ENCODE measurements at regions not wholly inside any gene's neighbourhood (a gene's known extent, or its start where the extent isn't known, plus 50 kb on each side); places are given as distances from the start of the nearest gene placed in this dataset.

DNA sequence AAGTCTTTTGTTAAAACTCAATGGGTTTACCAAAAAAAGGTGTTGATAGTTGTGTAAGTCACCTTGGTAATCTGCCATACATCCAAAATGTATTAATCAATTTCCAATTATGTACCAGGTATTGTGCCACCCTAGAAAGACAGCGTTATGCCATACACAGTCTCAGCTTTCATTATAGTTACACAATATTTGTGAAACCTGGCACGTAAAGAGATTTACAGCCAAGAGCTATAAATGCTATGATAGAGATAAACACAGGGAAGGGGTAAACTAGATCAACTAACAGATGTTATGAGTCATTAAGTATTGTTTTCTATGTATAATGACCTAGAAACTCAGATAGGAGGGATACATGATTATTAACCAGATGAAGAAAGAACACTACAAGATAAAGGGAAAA, 725.6 kb upstream of the SLITRK5 start:
- DNase-seq (ENCODE audit: low read depth) = no peak

DNA sequence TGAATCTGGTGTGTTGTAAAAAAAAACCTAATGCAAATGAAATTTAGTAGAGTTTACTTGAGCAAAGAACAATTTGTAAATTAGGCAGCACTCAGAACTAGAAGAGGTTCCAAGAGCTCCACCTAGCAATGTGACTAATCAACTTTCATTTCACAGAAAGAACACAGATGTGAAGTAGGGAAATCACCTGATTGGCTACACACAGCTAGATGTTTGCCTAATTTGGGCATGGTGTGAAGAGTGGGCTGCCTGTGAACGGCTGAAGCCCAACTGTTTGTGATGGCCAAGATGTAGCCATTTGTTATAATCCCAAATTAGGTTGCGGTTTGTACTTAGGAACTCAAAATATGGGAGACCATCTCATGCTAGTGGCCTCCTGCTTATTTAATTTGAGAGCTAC, 724.4 kb upstream of the SLITRK5 start:
- DNase-seq (ENCODE audit: low read depth) = no peak

DNA sequence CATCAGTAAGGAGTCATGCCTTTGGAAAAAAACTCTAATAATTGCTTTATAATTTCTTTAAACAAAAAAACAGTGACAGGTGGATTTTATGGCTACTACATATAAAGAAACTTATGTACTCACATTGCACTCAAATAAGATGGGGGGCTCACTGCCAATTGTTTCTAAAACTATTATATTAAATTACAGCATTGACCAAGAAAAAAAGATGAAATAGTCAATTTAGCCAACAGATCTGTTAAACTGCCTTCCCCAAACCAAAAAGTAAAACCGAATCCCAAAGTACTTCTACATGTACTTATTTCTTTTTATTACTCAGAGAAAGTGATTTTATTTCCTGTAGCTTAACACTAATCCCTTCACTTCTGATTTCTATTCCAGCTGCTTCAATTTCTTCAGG, 716.8 kb upstream of the SLITRK5 start:
- DNase-seq (ENCODE audit: low read depth) = no peak

DNA sequence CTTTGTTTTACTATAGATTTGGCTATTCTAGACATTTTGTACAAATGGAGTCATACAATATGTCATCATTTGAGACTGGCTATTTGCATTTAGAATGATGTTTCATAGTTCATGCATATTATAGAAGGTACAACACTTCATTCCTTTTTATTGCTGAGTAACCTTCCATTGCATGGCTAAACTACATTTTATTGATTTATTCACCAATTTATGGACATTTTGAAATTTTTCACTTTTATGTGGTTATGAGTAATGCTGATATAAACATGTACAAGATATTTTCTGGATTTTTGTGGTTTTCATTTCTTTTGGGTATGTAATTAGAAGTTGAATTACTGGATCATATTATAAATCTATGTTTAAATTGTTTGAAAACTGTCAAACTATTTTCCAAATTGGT, 710.3 kb upstream of the SLITRK5 start:
- DNase-seq (ENCODE audit: low read depth) = no peak

DNA sequence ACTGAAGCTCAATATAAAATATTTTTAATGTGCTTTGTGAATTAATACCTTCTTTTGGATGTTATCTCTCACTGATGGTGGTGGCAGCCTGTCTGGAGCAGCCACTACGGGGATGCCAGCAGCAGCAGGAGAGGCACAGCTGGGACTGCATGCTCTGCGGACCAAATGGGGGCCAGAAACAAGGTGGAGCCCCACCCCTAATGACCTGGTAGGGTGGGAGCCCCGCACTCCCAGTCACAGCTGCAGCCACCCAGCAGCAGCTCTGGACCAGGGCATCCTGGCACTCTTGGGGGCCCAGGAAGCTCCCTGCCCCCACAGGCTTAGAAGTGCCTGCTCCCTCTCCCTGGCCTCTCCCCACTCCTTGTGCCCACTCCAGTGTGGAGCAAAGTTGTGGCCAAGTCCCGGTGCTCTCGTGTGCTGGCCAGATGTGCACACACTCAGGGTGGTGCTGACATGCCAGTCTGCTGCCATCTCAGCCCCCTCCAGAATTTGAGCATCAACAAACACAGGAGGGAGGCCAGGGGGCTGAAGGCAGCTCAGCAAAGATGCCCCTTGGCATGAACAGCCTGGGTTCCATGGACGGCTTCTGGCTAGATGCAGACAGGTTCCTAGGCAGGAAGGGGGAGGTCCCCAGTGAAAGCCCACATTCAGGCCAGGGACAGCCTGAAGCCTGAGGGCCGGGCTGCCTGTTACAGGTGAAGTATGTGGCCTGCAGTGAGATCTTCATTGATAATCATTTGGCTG, 696.7 kb upstream of the SLITRK5 start:
- no peak for DNase-seq (ENCODE audit: low read depth)

DNA sequence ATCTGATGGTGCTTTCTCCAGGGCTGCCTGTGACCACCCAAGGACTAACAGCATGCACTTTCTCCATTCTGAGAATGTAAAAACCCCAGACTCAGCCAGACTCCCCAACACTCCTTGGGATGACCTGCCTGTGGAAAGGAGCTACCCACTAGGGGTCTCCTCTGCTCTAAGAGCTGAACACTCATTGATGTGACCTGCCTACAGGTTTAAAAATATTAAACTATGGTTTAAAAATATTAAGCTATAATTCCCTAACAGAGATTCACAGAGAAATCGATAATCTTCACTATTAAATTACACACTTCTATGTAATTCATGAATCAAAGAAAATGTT, 696.2 kb upstream of the SLITRK5 start:
- DNase-seq (ENCODE audit: low read depth) = no peak

DNA sequence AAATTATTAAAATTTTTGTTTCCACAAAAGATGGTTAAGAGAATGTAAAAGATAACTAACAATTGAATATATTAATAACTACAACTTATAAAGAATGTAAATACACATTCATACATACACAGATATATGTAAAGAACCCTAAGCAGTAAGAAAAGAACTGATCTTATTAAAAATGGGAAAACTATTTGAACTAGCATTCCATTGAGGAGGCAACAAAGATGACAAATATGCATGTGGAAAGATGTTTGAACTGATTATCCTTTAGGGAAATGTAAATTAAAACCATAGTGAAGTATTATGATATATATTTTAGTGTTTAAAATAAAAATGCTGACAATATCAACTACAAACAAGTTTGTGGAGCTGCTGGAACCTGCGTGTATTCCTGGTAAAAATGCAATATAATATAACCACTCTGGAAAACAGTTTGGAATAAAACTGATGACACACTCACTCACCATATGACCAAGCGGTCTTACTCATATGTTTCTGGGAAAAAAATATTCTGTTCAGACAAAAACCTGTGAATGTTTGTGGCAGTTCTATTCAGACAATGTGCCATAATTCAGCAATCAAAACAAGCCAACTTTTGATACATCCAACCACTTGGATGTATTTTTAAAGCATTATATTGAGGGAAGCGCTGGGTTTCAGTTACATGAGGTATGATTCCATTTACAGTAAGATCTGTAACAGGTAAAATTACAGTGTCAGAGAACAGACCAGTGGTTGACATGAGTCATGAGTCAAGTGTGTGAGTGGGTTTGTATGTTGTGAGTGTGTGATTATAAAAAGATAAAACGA, 694.4 kb upstream of the SLITRK5 start:
- no peak for DNase-seq (ENCODE audit: low read depth)

DNA sequence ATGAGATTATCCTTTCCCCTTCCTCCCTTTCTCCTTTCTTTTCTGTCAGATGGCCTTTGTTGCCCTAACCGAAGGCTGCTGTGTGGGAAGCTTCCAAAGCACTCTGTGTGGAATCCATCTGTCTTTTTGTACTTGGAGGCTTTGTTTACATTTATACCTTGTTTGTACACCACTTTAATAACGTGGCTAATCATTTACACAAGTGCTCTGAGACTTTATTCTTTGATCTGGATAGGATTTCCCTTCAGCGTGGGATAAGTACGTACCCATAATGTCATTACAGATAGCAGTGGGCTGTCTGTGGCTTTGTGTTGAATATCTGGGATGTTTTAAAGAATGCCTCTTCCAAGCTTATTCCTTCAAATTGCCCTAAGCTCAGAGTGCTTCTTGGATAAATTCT, 684.7 kb upstream of the SLITRK5 start:
- no peak for DNase-seq (ENCODE audit: low read depth)

DNA sequence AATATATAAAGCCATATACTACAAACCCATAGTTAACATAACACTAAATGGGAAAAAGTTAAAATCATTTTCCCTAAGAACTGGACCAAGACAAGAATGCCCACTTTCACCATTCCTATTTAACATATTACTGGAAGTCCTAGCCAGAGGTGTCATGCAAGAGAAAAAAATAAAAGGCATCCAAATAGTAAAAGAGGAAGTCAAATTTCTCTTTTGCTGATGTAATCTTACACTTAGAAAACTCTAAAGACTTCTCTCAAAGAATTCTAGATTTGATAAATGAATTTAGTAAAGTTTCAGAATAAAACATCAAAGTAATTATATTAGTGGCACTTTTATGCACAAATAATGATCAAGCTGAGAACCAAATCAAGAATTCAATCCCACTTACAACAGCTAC, 678.9 kb upstream of the SLITRK5 start:
- DNase-seq (ENCODE audit: low read depth) = no peak

DNA sequence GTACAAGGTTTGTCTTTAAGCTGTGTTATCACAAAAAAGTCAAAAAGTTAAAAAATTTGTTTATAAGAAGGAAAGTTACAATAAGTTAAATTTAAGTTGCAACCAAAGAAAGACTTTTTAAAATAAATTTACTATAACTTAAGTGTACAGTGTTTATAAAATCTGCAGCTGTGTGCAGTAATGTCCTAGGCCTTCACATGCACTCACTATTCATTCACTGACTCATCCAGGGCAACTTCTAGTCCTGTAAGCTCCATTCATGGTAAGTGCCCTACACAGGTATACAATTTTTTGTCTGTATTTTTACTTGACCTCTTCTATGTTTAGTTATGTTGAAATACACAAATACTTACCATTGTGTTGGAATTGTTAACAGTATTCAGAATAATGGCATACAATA, 667.9 kb upstream of the SLITRK5 start:
- no peak for DNase-seq (ENCODE audit: low read depth)

DNA sequence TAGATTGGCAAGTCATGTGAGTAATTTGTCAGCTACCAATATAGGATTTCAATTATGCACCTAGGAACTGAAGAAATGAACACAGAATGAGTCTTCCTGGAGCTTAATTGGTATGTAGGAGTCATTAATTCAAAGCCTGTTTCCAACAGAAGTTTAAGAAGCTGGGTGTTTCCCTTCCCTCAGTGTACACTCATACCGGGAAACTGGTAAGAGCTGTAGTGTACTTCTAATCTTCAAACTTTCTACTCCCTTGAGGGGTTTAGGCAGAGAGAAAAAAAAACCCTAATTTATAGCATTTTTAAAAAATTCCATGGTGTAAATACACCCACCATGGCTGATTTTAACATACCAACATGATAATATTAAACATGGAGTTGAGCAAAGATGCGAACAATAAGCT, 665.7 kb upstream of the SLITRK5 start:
- DNase-seq (ENCODE audit: low read depth) = no peak

DNA sequence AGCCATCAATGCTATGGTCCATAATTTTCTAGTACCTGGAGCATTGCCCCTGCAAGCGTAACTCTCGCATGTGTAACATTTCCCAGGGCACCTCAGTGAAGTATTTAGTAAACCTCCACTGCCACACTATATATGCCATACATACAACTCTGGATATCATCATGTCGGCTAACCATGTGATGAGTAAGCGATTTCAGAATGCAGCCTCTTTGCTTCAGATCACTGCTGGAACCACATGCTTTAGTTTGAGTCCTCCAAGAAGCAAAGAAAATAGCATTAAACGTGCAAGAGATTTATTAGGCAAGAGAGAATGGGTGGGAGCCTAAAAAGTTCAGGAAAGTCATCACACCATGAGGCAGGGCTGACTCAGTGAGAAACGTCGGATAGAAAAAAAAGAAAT, 635.6 kb upstream of the SLITRK5 start:
- DNase-seq (ENCODE audit: low read depth) = no peak

DNA sequence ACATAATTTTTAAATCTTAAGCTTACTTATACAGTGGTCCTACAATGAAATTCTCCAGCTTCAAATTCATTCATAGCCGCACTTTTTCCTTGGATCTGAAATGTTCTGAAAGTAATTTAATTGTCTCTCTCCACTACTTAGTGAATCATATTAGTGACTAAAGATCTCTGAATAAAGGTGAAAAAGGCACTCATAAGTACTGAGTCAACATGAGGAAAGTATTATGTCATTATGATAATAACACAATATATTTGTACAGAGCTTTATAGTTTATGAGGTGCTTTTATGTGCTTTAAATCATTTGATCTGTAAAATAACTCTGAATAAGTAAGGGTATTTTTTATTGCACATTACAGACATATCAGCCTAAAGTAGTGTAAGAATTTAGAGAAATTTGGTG, 628.2 kb upstream of the SLITRK5 start:
- no peak for DNase-seq (ENCODE audit: low read depth)

DNA sequence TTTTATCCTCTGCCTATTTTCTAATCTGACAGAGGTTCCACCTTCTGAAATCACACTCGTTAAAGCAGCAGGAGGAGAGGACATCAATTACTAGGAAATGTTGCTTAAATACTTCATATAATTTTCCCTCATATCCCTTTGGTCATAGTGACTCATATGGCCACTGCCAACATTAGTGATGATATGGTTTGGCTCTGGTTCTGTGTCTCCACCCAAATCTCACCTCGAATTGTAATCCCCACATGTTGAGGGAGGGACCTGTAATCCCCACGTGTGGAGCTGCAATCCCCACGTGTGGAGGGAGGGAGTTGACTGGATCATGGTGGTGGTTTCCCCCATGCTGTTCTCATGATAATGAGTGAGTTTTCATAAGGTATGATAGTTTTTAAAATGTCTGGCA, 618.4 kb upstream of the SLITRK5 start:
- DNase-seq (ENCODE audit: low read depth) = no peak

DNA sequence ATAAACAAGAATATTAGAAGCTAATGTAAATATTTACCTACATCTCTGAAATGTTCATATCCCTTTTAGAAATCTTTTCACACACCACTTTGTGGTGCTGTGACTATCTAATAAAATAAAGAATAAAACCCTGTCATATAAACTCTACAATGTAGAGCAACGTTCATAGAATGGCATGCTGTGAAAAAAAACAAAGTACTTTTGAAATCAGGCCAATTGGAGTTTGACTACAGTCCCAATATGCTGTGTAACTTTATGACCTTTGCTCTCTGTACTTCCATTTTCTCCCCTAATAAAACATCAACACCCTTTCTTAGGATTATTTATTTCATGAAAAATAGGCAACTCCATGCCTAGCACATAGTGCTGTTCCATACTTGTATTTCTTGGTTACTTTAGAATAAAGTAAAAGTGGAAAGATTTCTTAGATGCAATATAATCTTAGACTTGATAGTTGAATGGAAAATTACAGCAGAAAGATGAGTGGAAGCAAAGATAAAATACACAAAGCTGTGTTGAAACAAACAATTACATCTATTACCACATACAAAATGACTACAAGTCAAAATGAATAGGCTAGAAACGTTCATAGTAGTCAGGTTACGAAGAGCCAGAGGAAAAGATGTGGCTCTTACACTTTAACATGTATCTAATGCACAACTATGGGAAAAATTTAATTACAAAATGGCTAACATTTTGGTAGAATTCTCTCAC, 613.2 kb upstream of the SLITRK5 start:
- no peak for DNase-seq (ENCODE audit: low read depth)

DNA sequence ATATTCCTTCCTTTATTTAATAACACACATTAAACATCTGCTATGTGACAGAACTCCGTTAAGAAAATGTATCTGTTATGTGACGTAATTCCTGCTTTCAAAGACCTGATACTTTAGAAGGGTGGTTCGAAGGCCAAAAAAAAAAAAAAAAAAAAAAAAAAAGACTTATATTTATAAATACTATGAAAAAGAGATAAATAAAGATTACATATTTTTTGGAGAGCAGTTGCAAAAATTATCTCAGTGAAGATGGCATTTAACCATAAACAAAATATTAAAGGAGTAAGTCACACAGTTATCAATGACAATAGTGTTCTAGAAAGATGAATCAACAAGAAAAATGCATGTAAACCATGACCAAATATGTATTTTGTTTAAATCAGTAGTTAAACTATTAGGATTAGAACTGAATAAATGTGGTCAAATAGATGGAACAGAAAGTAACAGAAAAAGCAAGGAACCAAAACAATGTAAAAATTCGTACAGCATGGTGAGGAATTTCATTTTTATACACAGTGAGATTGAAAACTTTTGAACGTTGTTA, 612.3 kb upstream of the SLITRK5 start:
- no peak for DNase-seq (ENCODE audit: low read depth)

DNA sequence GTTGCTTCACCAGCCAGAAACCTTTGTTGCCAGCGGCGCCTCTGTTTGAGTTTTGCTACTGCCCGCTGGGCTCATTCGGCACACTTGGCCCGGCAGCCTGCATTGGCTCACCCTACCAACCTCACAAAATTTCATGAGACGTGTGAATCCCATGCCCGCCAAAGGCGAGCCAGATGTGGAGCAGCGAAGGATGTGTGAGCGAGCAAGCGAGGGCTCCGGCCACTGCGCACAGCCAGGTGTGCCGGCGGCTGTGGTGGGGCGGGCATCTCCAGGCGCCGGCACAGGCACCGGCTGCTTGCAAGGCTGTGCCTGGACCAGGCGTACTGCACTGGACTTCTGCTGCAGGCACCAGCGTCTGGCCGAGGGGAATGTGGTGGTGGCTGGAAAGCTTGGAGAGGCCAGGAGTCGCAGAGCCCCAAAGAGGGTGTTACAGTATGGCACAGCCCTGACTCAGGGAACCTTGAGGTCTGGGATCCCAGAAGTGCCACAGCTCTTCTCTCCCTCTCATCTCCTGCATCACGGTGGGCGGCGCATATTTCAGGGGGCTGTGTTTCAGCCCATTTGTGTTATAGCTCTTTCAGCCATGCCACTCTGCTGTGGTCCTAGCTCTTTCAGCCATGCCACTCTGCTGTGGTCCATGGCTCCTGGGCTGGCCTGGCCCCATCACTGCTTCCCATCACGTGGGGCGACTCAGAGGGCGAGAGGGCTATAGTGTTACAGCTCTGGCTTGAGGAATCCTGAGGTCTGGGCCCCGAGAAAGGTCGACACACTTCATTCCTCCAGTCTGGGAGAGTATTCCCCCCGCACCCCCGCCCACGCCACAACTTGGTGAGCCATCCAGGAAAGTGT, 592.0 kb upstream of the SLITRK5 start:
- DNase-seq (ENCODE audit: low read depth) = no peak

DNA sequence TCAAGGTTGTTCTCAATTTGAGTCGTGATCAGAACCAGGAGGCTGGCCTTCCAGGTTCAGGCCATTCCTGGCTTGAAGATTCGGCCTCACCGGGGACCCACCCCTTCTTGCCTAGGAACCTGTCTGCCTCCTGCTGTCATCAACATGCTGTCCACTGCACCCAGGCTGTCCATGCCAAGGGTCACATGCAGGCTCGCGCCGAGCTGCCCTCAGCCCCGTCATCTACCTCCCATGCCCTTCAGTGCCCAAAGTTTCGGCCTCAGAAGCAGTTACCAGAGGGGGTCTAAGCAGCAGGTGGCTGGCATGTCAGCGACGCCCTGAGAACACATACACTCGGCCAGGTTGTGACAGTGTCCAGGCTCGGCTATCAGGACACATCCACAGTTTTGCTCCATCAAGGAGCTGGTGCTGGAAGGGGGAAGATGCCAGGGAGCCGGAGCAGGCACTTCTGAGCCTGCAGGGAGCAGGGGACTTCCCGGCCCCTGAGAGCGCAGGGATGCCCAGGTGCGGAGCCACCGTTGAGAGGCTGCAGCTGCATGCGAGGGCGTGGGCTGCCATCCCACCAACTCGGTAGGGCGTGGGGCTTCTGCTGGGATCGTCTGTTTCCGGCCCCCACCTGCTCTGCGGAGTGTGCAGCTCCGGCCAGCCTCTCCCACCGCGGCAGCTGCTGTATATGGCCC, 590.9 kb upstream of the SLITRK5 start:
- no peak for DNase-seq (ENCODE audit: low read depth)

DNA sequence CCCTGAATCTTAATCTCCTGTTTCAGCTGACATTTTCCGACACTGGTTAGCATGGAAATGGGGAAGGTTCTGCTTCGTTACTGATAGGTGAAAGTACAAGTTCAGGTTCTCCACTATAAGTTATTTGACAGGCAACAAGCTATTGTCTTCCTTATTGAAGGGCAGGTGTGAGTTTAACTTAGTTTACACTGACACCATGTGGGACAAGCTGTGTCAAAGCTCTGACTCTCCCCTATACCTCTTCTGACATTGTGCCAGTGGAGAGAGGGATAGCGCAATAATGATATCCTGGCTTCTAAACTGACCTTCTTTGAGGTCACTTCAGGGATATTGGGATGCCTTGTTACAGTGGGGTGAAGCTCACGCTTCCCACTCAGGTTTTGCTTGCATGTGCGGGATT, 587.0 kb upstream of the SLITRK5 start:
- no peak for DNase-seq (ENCODE audit: low read depth)

DNA sequence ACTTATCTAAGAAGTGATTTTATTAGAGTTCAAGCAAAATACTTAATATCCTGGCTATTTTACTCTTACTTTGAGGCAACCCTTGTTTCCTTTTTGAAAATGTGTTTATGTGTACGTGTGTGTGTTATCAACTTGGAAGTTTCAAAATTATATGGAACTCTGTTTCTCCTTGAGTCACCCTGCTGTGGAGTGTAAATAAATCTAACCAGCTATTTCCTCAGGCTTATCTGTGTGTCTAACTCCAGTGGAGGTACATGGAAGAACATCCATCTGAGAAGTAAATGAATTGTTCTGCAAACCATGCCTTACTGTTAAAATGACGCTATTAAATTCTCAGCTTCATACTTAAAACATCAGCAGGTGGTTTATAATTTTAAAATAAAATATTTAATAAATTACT, 583.4 kb upstream of the SLITRK5 start:
- no peak for DNase-seq (ENCODE audit: low read depth)

DNA sequence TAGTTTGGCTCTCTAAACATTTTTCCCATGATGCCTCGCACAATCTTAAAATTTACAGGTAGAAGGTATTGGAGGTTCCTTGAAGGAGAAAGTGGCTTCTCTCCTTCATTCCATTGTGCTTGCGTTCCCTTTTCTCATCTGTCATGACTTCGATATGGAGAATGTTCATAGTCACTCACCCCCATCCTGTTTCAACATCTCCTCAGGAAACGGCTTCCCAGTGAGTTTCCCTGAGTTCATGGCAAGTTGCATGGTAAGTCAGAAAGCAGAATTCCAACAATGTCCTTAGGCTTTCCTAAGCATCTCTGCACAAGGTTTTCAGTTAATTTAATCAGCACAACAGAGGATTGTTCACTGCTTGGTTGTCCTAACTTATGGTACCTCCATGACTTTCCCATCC, 581.8 kb upstream of the SLITRK5 start:
- DNase-seq (ENCODE audit: low read depth) = no peak
